ENCODE measurements at regions not wholly inside any gene's neighbourhood (a gene's known extent, or its start where the extent isn't known, plus 50 kb on each side); places are given as distances from the start of the nearest gene placed in this dataset.

GRCh38 chr16:87244636-87245197, 72.5 kb downstream of the C16orf95 start:
- TF ChIP-seq EZH2phosphoT487 (IDR thresholded peaks at IDR 0.05; ENCODE audit: insufficient read depth, low read depth) = no peak
- no peak for TF ChIP-seq EZH2 (IDR thresholded peaks at IDR 0.05; ENCODE audit: insufficient read depth, poor library complexity, severe bottlenecking)

Measured in GM23248 (cell line).